ENCODE measurements at regions not wholly inside any gene's neighbourhood (a gene's known extent, or its start where the extent isn't known, plus 50 kb on each side); places are given as distances from the start of the nearest gene placed in this dataset.
A peak's percentile ranks its signal among the peaks of the same experiment; 100 is the strongest.
"Not testable (repeated sequence)": the region's sequence is repeated elsewhere in the genome, so short reads cannot be mapped to it uniquely, and the experiment has no call there.

DNA sequence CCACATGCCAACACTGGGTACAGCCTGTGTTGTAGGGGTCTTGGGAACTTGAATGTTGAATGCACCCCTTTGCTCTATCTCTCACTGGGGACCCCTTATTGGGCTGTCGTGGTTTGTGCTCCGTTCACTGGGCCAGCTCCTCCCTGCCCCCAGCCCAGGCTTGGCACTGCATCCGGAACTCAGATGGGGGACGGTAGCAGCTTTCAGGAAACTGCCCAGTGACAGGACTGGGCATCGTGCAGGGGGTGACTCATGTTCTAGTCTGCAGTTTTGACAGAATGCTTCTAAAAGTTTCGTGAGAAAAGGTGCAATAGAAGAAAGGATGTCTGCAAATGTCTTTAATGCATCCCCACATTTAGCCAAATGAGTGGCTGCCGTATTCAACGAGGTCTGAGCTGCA, 162.0 kb downstream of the TRIM43 start:
- H3K27ac ChIP-seq (ENCODE audit: insufficient read depth, low read length); H3K4me1 ChIP-seq (ENCODE audit: control insufficient read depth, extremely low read depth, insufficient read depth, low read length): not testable (repeated sequence)
- peak in 1 of 2 donors; percentile 11 for DNase-seq (ENCODE audit: low read depth in 2 of 2)

GRCh38 chr2:95754213-95754612, 162.4 kb downstream of the TRIM43 start:
- not testable (repeated sequence) for H4K20me1 ChIP-seq (ENCODE audit: control insufficient read depth, extremely low read depth, insufficient read depth, low read length); H2AFZ ChIP-seq (ENCODE audit: low read length); H3K9me3 ChIP-seq (ENCODE audit: control insufficient read depth, insufficient read depth, low read depth, low read length); DNase-seq (ENCODE audit: low read depth in 2 of 2); H3K27ac ChIP-seq (ENCODE audit: insufficient read depth, low read length); H3K4me1 ChIP-seq (ENCODE audit: control insufficient read depth, extremely low read depth, insufficient read depth, low read length); H3K27me3 ChIP-seq (ENCODE audit: control insufficient read depth, insufficient read depth, low read length); H3K9ac ChIP-seq (ENCODE audit: insufficient read depth, low read length); H3K79me2 ChIP-seq (ENCODE audit: control insufficient read depth, insufficient read depth, low read length); H3K4me2 ChIP-seq (ENCODE audit: extremely low read depth, insufficient read depth, low read length); H3K36me3 ChIP-seq (ENCODE audit: control insufficient read depth, insufficient read depth, low read length); H3K4me3 ChIP-seq (replicated peaks in 1 of 4; ENCODE audit: control extremely low read depth in 1 of 4, insufficient read depth in 1 of 4, low read depth in 3 of 4, low read length in 4 of 4)

More for the DNA sequence above, 162.0 kb downstream of the TRIM43 start:
- not testable (repeated sequence) for H3K9ac ChIP-seq (ENCODE audit: insufficient read depth, low read length); H3K27me3 ChIP-seq (ENCODE audit: control insufficient read depth, insufficient read depth, low read length); H3K9me3 ChIP-seq (ENCODE audit: control insufficient read depth, insufficient read depth, low read depth, low read length); H2AFZ ChIP-seq (ENCODE audit: low read length); H4K20me1 ChIP-seq (ENCODE audit: control insufficient read depth, extremely low read depth, insufficient read depth, low read length); H3K4me2 ChIP-seq (ENCODE audit: extremely low read depth, insufficient read depth, low read length); H3K79me2 ChIP-seq (ENCODE audit: control insufficient read depth, insufficient read depth, low read length); H3K4me3 ChIP-seq (replicated peaks in 1 of 4; ENCODE audit: control extremely low read depth in 1 of 4, insufficient read depth in 1 of 4, low read depth in 3 of 4, low read length in 4 of 4); H3K36me3 ChIP-seq (ENCODE audit: control insufficient read depth, insufficient read depth, low read length)

- not testable (repeated sequence) for H3K4me2 ChIP-seq (ENCODE audit: extremely low read depth, insufficient read depth, low read length); H3K9me3 ChIP-seq (ENCODE audit: control insufficient read depth, insufficient read depth, low read depth, low read length); DNase-seq (ENCODE audit: low read depth in 2 of 2); H4K20me1 ChIP-seq (ENCODE audit: control insufficient read depth, extremely low read depth, insufficient read depth, low read length); H3K27ac ChIP-seq (ENCODE audit: insufficient read depth, low read length); H3K27me3 ChIP-seq (ENCODE audit: control insufficient read depth, insufficient read depth, low read length); H3K4me1 ChIP-seq (ENCODE audit: control insufficient read depth, extremely low read depth, insufficient read depth, low read length); H2AFZ ChIP-seq (ENCODE audit: low read length); H3K9ac ChIP-seq (ENCODE audit: insufficient read depth, low read length); H3K4me3 ChIP-seq (replicated peaks in 1 of 4; ENCODE audit: control extremely low read depth in 1 of 4, insufficient read depth in 1 of 4, low read depth in 3 of 4, low read length in 4 of 4); H3K79me2 ChIP-seq (ENCODE audit: control insufficient read depth, insufficient read depth, low read length); H3K36me3 ChIP-seq (ENCODE audit: control insufficient read depth, insufficient read depth, low read length)
These were observed 163.2 kb downstream of the TRIM43 start for GRCh38 chr2:95754819-95755563.

- H3K4me3 ChIP-seq (replicated peaks in 1 of 4; ENCODE audit: control extremely low read depth in 1 of 4, insufficient read depth in 1 of 4, low read depth in 3 of 4, low read length in 4 of 4); H2AFZ ChIP-seq (ENCODE audit: low read length); DNase-seq (ENCODE audit: low read depth in 2 of 2); H3K27me3 ChIP-seq (ENCODE audit: control insufficient read depth, insufficient read depth, low read length); H3K36me3 ChIP-seq (ENCODE audit: control insufficient read depth, insufficient read depth, low read length); H3K9ac ChIP-seq (ENCODE audit: insufficient read depth, low read length); H3K4me2 ChIP-seq (ENCODE audit: extremely low read depth, insufficient read depth, low read length); H3K79me2 ChIP-seq (ENCODE audit: control insufficient read depth, insufficient read depth, low read length); H3K9me3 ChIP-seq (ENCODE audit: control insufficient read depth, insufficient read depth, low read depth, low read length); H3K27ac ChIP-seq (ENCODE audit: insufficient read depth, low read length); H3K4me1 ChIP-seq (ENCODE audit: control insufficient read depth, extremely low read depth, insufficient read depth, low read length); H4K20me1 ChIP-seq (ENCODE audit: control insufficient read depth, extremely low read depth, insufficient read depth, low read length): not testable (repeated sequence)
These were observed 164.3 kb downstream of the TRIM43 start for GRCh38 chr2:95755956-95756669.
